SHP77 (cell line): ENCODE measurements at regions not wholly inside any gene's neighbourhood (a gene's known extent, or its start where the extent isn't known, plus 50 kb on each side); places are given as distances from the start of the nearest gene placed in this dataset.

Experiments used
- DNase-seq, 2 experiments: peaks; one replicate each; lab custom pipeline; 2025; lab: John Stamatoyannopoulos, UW

DNA sequence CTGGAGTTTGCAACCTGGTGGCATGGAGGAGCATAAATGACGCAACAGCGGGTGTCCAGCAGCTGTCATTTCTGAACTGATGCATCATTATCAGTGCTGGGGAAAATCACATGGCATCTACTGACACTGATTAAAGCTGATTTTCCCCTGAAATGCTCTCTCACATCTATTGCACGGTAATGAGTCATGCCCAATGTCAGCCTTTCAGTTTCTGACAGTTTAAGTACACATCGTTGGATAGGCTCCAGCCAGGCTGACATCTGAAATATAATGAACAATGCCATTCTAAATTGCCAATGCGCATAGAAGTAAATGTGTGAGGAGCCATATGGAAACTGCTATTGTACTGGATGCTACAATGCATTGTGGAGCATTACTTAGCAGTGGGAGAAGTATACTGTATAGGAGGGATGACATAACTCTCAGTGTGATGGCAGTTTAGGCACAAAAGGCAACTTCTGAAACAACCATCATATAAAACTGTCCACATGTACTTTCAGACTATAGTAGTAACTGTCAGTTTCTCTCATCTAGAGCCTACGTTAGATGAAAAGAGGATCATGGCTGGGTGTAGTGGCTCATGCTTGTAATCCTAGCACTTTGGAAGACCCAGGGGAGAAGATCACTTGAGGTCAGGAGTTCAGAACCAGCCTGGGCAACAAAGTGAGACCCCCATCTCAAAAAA is 389.3 kb upstream of the DMAC1 start:
- DNase-seq = peak in 1 of 2 experiments; percentile 8

DNA sequence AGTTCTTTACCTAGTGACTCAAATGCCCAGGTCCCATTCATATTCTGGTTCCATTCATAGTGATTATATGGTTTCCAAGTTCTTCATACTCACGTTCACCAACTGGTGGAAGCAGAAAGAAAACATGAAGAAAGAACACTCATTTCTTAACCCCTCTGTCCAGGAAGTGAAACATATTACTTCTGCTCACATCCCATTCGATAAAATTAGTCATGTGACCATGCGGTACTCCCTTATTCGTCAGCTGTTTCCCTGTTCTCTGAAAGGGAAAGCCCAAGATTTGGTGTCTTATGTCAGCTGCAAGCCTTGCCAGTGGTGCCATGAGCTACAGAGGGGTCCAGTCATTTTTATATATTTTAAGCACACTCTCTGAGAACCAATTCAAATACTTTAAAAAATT is 387.0 kb upstream of the DMAC1 start:
- DNase-seq = no peak

DNA sequence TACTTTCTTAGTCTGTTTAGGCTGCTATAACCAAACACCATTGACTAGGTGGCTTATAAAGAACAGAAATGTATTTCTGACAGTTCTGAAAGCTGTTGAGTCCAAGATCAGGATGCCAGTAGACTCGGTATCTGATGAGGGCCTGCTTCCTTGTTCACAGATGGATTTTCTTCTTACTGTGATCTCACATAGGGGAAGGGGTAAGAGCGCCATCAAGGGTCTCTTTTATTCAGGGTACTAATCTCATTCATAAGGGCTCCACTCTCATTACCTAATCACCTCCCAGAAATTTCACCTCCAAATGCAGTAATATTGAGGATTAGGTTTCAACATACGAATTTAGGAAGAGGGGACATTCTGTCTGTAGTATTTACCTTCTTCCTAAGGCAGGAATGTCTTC is 384.0 kb upstream of the DMAC1 start:
- no peak for DNase-seq

DNA sequence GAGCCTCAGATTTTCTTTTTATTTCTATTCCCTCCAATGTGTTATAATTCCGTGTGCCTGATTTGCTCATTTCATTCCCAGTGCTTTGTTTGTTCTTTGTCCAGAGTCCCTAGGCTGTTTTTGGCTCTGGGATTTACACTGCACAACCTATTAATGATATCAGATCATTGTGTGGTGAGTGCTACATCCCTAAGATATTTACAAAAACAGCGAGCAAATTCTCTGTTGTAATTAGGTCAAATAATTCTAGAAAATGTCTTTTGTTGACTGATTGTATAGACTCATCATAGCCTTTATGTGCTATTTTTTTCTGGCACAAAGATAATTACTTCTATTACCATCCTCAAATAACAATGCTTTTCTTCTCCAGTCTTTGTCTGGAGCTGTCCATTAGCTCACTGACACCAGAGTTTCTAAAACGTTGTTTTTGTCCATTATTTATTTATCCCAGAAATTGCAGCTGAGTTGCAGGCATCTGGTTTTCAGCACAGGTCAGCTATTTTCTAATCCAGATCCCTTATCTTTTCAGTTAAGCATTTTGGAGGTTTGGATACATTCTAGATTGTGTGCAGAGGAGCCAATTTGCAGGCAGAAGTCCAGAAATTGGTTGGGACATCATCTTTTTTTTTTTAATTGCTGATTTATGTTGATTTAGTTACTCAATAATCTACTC is 379.9 kb upstream of the DMAC1 start:
- DNase-seq = no peak

DNA sequence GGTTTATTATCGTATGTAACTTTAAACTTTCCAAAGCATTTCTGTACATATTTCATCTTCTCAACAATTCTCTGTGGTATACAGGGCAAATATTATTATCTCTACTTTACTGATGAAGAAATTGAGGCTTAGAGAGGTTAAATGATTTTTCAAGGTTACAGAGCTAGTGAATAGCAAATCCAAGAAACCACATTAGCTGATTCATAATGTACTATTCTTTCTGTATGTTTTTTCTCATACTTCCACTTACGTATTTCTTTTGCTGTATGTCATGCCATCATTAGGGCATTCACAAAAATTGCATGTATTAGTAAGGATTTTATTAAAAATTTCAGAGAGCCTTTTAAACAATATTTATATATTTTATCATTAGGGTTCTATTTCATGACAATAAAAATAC is 372.4 kb upstream of the DMAC1 start:
- DNase-seq = no peak

DNA sequence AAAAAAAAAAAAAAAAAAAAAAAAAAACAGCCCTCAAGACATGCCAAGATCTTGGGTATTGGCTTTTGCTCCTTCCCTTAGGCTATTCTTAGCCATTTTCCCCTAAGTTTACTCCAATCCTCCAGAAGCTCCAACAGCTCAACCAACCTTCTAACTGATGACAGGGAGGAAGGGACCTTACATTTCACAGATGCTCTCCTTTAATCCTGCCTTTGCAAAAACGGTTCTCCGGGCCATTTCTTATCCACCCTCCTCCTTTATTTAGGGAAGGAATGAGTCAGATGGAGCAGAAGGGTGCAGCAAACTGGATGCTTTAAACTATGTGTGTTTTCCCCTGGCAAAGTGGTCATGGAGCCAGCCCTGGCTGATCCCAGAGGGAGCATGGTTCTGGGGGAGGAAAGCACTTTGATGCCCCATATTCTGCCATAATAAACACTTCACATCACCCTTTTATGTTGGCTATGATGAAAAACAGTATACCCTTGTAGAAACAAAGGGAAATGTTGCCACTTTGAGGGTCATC is 369.4 kb upstream of the DMAC1 start:
- no peak for DNase-seq

DNA sequence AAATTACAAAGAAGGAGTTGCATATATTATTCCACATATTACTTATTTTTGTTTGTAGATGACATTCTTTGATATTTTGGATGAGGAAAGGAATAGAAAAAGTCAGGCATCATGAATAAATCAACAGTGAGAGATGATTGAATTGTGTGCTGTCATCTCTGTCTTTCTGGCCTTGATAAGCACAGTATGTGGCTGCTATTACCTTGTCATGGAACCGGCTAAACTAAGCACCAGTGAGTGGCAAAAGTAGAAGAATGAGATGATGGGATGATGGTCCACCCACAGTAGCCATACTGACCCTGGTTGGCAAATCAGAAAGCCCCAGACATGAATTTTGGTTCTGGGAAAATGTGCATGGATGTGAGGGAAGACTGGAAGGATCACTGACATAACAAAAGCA is 361.2 kb upstream of the DMAC1 start:
- DNase-seq = no peak

DNA sequence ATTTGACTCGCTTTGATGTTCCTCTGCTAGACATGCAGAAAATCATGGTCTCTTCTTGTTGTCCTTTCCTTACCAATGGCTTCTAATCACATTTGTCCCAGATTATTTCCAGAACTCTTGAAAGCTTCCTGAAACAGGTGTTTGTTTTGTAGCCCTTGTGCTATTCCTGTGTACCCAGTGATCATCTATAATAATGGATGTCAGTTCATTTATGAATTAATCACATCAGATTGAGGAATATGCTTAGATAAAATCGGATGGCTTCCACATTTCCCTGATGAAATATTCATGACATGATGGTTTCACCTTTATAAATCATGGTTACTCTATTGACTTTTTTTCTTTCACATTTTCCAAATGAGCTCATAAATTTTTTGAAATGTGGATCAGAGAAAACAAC is 359.0 kb upstream of the DMAC1 start:
- no peak for DNase-seq

DNA sequence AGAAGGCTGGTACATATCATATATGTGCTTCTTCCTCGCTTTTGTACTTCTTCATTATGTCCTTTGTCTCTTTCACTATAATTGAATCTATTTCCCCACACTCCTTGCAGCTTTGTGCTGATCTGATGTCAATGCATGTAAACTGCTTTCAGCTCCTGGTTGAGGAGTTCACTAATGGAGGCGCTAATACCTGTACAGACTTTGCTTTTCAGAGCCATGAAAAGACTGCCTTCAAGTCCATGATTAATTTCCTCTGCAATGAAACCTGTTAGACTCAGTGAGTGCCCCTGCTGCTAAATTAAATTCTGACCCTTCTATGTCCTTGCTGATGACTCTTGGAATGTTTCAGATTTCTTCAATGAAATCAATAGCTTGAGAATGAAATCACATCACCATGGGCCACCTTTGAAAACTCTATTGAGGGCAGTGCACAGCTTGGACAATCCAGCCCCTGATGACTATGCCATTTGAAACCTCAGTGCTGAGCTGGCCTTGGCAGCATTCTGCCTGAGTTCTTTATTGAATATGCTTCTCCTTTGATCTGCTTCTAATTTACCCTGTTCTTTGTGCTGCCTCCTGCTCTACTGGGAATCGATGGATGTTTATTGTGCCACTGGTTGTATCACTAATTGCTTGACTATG is 358.2 kb upstream of the DMAC1 start:
- no peak for DNase-seq

DNA sequence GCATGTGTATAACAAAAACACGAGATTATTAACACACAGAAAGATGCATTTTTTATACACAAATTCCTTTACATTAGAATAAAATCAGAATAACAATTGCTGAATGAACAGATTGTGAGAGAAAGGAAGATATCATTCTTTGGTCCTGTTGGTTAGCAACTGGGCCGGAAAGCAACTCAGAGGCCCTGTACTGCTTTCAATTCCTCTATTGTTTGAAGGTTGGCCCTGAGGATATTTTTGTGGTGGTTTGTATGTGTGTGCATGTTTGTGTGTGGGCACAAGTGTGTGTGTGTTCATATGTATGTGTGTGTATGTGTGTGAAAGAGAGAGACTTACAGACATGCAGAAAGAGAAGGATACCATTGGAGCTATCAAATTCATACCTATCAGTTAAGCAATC is 356.8 kb upstream of the DMAC1 start:
- no peak for DNase-seq

DNA sequence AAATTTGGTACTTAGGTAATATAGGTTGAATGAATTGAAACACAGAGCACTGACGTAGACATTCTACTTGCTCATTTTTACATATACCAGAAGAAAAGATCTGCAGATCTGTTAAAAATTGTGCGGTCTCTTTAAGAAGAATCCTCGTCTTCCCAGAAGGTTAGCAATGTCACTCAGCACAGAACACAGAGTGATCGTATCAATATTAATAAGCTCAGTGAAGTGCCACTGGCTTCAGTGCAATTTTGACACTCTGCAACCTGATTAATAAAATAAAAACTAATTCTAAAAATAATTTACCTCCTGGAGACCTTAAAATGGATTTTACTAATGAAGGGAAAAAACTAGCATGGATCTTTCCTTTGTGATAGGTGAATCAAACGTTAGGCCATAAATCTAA is 356.1 kb upstream of the DMAC1 start:
- no peak for DNase-seq

DNA sequence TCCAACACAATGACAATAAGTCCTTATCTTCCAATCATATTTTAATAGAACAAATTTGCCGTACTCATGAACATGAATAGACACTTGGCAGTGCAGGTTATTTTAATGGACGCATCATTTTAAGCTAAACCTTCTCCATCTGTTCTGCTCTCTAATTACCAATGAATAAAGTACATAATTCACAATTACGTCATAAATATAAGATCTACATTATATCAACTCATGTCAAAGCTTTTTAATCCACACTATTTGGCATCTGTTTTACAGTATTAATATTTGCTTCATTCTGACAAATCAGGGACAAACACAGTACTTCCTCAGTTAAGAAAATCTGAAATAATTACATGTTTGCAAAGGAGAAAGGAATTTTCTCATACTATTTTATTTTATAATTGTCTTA is 344.1 kb upstream of the DMAC1 start:
- DNase-seq = no peak

DNA sequence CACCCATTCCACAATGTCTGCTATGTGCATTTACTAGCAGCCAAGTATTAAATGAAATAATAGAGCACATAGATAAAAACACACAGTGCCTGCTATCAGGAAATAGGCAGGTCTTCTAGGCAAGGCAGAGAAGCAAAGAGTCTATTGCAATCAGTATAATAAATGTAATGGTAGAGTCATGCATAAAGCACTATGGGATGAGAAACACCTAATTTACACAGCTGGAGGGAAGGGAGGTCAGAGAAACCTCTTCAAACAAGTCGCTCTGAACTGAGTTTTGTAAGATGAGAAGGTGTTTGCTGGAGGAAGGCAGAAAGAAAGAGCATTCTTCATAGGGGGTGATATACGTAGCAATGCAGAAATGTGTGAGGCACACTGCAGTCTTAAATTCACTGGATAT is 341.0 kb upstream of the DMAC1 start:
- no peak for DNase-seq

DNA sequence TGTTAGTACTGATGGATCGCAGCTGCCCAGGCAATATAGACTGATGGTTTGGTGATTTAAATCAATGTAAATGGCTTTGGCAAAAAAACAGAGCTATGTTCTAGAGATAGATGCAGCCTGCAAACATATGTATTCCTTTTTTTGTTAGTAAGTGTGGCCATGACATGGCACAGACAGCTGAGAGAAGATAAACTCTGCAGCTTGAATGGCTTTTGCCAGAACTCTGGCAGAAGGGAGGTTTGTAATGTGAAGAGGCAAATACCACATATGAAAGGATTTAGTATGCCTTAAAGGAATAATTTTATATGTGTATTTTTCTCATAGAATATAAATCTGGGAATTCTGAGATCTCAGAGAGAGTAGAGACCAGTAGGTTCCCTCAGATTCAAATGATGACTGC is 340.2 kb upstream of the DMAC1 start:
- DNase-seq = no peak

DNA sequence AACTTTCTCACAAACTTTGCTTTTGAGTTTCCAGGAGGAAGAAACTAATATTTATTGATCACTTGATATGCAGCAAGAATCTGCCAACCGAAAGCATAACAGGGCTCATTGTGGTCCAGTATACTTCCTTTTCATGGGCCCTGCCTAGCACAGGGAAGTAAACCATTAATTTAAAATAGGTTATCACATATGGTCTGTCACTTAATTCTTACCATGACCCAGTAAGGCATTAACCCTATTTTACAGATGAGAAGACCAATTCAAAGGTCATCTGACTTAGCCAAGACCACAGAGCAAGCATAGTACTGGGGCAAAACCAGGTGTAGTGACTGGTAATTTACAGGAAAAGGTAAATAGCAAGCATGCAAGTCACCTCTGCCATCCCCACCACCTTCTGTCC is 336.9 kb upstream of the DMAC1 start:
- DNase-seq = no peak

DNA sequence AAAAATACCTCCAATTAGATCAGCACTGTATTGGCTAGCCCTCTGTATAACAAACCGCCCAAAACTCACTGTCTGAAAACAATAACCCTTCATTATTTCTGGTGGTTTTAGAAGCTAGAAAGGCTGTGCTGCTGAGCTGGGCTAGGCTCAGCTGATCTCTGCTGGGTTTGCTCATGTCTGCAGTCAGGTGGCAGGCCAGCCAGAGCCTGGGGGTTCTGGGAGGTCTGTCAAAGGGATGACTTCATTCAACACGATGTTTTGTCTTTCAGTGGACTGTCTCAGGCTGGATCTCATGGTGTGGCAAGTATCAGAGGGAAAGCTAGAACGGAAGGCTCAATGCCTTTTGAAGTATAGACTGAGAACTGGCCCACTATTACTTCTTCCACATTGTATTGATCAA is 335.1 kb upstream of the DMAC1 start:
- no peak for DNase-seq

DNA sequence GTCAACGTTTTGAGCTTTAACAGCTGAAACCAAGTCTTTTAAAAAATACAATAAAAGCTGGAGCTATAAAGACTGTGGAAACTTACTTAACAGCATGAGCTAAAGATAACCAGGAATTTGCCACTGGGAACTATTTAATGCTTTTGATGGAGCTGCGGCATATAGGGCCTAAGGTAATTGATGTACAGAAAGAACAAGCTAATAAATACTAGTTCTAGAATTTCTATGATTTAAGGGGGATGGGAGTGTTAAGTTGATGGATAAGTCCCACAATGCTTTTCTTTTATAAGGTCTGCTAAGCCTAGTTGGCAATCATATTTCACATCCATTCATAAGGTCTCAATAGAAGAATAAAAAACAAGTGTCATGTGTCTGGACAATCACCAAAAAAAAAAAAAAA is 334.0 kb upstream of the DMAC1 start:
- no peak for DNase-seq

DNA sequence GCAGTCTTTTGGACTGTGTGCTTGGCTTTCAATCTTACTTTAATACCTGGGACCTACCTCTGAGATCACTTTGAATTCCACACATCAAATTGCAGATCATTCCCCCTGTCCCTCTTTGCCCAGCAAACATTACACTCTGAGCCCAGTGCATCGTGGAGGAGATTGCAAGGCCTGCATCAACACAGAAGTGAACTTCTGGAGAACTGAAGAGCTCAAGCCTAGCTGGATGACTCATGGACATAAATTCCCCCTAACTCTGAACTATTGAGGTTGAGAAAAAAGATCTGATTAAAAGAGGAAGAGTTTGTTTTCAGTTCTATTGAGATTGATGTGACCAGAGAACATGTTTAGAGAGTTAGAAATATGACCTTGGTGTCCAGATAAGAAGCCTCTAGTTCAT is 316.0 kb upstream of the DMAC1 start:
- DNase-seq = no peak

DNA sequence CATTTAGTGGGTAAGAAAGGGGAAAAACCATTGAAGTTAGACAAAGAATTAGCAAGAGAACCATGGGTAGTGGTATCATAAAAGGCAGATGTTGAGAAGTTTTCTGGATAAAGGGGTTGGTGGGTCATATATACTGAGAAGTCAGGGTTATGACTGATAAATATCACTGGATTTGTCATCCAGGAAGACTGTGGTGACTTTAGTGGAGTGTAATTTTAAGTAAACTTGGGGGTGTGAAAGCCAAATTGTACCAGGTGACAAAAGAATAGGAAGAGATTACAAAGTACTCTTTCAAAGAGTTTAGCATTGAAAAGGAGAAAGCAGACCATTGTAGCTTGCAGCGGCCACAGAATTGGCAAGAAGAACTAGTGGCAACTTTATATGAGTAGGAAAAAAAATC is 315.2 kb upstream of the DMAC1 start:
- DNase-seq = no peak

DNA sequence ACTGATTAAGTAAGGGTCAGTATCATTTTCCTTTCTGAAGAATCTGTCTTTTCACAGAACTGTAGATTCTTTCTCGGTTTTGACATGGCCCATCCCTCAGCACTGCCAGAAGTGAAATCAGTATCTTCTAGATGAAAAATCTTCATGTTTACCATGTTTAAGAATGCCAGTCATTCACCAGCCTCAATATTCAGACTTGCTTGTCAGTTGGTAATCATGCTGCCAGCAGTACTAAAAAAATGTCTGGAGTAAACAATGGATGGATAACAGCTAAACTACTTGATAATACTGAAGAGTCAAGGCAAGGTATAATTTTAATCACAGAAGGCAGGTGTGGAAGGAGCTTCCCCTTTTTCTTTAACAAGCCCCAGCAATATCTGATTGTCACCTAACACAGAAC is 306.8 kb upstream of the DMAC1 start:
- DNase-seq = no peak

DNA sequence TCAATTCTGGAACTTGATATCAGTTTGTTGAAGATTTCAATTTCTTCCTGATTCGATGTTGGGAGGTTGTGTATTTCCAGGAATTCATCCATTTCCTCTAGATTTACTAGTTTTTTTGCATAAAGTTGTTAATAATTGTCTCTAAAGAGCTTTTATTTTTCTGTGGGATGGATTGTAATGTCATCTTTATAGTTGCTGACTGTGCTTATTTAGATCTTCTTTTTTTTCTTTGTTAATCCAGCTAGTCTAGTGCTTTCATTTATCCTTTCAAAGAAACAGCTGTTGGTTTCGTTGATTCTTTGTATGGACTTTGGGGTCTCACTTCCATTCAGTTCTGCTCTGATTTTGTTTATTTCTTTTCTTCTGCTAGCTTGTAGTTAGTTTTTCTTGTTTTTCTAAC is 302.0 kb upstream of the DMAC1 start:
- DNase-seq = no peak

DNA sequence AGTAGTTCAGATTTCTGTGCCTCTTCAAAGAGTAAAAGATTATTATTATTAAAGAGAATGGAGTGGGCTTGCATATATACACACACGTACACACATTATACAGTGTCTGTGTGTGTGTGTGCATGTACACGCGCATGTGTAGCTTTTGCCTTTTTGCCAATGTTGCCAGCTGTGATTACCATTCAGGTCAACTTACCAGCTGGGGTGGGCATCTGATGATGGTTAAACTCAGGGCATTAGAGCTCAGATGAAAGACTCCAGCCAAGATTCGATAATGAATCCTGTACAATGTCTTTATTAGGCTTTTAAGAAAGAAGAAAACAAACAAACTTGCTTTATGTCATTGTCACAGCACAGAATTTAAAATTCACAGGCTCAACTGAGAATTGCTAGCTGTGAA is 296.5 kb upstream of the DMAC1 start:
- no peak for DNase-seq

DNA sequence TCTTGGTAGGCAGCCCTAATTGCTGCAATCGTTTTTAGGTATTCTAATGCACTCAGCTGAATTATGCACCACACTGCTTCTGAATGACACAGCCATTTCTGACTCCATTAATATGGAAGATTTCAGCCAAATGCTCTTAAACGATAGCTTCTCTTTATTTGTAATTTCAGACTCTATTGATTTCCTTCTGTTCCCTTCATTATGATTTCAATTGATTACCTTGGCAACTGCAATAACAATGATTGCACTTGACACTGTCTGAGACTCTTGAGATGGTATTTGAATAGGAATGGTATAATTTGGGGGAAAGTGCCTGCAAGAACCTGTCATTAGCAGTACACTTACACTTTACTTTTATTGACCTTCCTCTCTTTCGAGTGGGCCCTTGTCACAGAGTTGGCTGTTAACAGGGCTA is 296.1 kb upstream of the DMAC1 start:
- DNase-seq = no peak
